Stimulated activated CD4-positive, alpha-beta T cell treated with anti-CD3 and anti-CD28 coated beads, Interleukin-15, amount 100 ng/mL, for 48 hours (primary cell): ENCODE measurements at regions not wholly inside any gene's neighbourhood (a gene's known extent, or its start where the extent isn't known, plus 50 kb on each side); places are given as distances from the start of the nearest gene placed in this dataset.
"Not testable (repeated sequence)": the region's sequence is repeated elsewhere in the genome, so short reads cannot be mapped to it uniquely, and the experiment has no call there.

ENCODE experiments used
- DNase-seq, 2 donors: peaks; one replicate each; pipeline ENCODE4 v3.0.0-alpha.2; 2020; ENCODE audit warnings: low read depth in 2 of 2

GRCh38 chr6:137709424-137710236 lies 157.4 kb upstream of the TNFAIP3 start:
- DNase-seq, result no peak

- no peak for DNase-seq
Measured at GRCh38 chr6:137711972-137712371, 155.1 kb upstream of the TNFAIP3 start.

- no peak for DNase-seq
Measured at GRCh38 chr6:137712587-137712986, 154.5 kb upstream of the TNFAIP3 start.

- DNase-seq, result no peak
Measured at GRCh38 chr6:137715589-137716045, 151.4 kb upstream of the TNFAIP3 start.

GRCh38 chr6:137717074-137718073 lies 149.7 kb upstream of the TNFAIP3 start:
- DNase-seq, result peak; percentile 45 to 65

GRCh38 chr6:137718903-137719302 lies 148.2 kb upstream of the TNFAIP3 start:
- DNase-seq, result not testable (repeated sequence)

GRCh38 chr6:137722749-137723272 lies 144.2 kb upstream of the TNFAIP3 start:
- DNase-seq, result no peak

GRCh38 chr6:137723273-137724017 lies 143.6 kb upstream of the TNFAIP3 start:
- DNase-seq, result no peak

- no peak for DNase-seq
Measured at GRCh38 chr6:137724018-137724403, 143.0 kb upstream of the TNFAIP3 start.

- no peak for DNase-seq
Measured at GRCh38 chr6:137724495-137725211, 142.4 kb upstream of the TNFAIP3 start.

GRCh38 chr6:137725949-137726348 lies 141.1 kb upstream of the TNFAIP3 start:
- no peak for DNase-seq

GRCh38 chr6:137726582-137726981 lies 140.5 kb upstream of the TNFAIP3 start:
- no peak for DNase-seq

GRCh38 chr6:137727216-137727765 lies 139.8 kb upstream of the TNFAIP3 start:
- DNase-seq, result no peak

GRCh38 chr6:137728386-137729349 lies 138.4 kb upstream of the TNFAIP3 start:
- DNase-seq, result no peak

- DNase-seq, result no peak
Measured at GRCh38 chr6:137729866-137730629, 137.0 kb upstream of the TNFAIP3 start.

GRCh38 chr6:137731600-137731959 lies 135.5 kb upstream of the TNFAIP3 start:
- no peak for DNase-seq

- DNase-seq, result no peak
Measured at GRCh38 chr6:137731960-137732616, 135.0 kb upstream of the TNFAIP3 start.

GRCh38 chr6:137733372-137733771 lies 133.7 kb upstream of the TNFAIP3 start:
- no peak for DNase-seq
